Colonic mucosa (tissue), 4 donors: ENCODE measurements at regions not wholly inside any gene's neighbourhood (a gene's known extent, or its start where the extent isn't known, plus 50 kb on each side); places are given as distances from the start of the nearest gene placed in this dataset.

Source experiments
- DNase-seq: peaks from one replicate; pipeline ENCODE4 v3.0.0-alpha.2; 2020
- H3K27ac ChIP-seq: fragments of 200-600 bp; one replicate; pipeline ENCODE4 v1.8.0; 2021
- H3K27me3 ChIP-seq: fragments of 200-600 bp; one replicate; pipeline ENCODE4 v1.8.0; 2021
- H3K36me3 ChIP-seq: fragments of 200-600 bp; one replicate; pipeline ENCODE4 v1.8.0; 2021
- H3K4me1 ChIP-seq: fragments of 200-600 bp; one replicate; pipeline ENCODE4 v1.8.0; 2021; ENCODE audit warnings: mild to moderate bottlenecking
- H3K4me3 ChIP-seq: fragments of 200-600 bp; one replicate; pipeline ENCODE4 v1.8.0; 2021
- H3K9ac ChIP-seq, 2 donors: one replicate each; pipeline ENCODE4 v1.7.0; 2013; ENCODE audit warnings: control low read depth in 2 of 2, low read depth in 2 of 2, low read length in 2 of 2
- H3K9me3 ChIP-seq: fragments of 200-600 bp; one replicate; pipeline ENCODE4 v1.8.0; 2021
- CTCF ChIP-seq: fragments of 200-600 bp; IDR thresholded peaks from one replicate; pipeline ENCODE4 v1.8.0; 2022; ENCODE audit warnings: antibody characterized with exemption, mild to moderate bottlenecking
- intact Hi-C: fragments of 100-400 bp; cut with DNase I; formaldehyde crosslinking; loops from one replicate; pipeline ENCODE4 v1.14.1; 2022
- donor health status: healthy.
- donor health status: DM: no; HTN: no; CAD: no.
- donor health status: DM: no; HTN: no; CAD: no.

- Histone ChIP-seq H3K4me3 (no peak overlapping the region), H3K4me1 (no peaks in the 10 kb centered on the region), H3K27me3 (no peaks in the 10 kb centered on the region), H3K9me3 (no peaks in the 10 kb centered on the region), H3K9ac (no peak overlapping the region), H3K27ac (no peak overlapping the region), H3K36me3 (no peaks in the 10 kb centered on the region)
- intact Hi-C loops: no loop called here
- DNase-seq: no peak
- no peak for TF ChIP-seq CTCF
These were observed 443.0 kb downstream of the COL12A1 start for GRCh38 chr6:74762841-74763240.

- intact Hi-C loops: no loop called here
- DNase-seq: no peak
- TF ChIP-seq CTCF: no peak
These were observed 448.0 kb downstream of the COL12A1 start for GRCh38 chr6:74757813-74758212.

GRCh38 chr6:74756923-74757322 lies 448.9 kb downstream of the COL12A1 start:
- no peak overlapping the region for H3K4me3 ChIP-seq
- intact Hi-C loops: no loop called here
- H3K27ac ChIP-seq: no peak overlapping the region
- no peak for TF ChIP-seq CTCF
- no peaks in the 10 kb centered on the region for H3K4me1 ChIP-seq
- H3K36me3 ChIP-seq: no peaks in the 10 kb centered on the region
- H3K9me3 ChIP-seq: no peaks in the 10 kb centered on the region
- H3K27me3 ChIP-seq: no peaks in the 10 kb centered on the region
- no peak overlapping the region for H3K9ac ChIP-seq
- no peak for DNase-seq

More at GRCh38 chr6:74757813-74758212, 448.0 kb downstream of the COL12A1 start:
- Histone ChIP-seq H3K36me3 (no peaks in the 10 kb centered on the region), H3K4me1 (no peaks in the 10 kb centered on the region), H3K9me3 (no peaks in the 10 kb centered on the region), H3K27me3 (no peaks in the 10 kb centered on the region), H3K9ac (no peak overlapping the region), H3K27ac (no peak overlapping the region), H3K4me3 (no peak overlapping the region)

GRCh38 chr6:74755778-74756177 lies 450.1 kb downstream of the COL12A1 start:
- Histone ChIP-seq H3K9me3 (no peaks in the 10 kb centered on the region), H3K36me3 (no peaks in the 10 kb centered on the region), H3K27ac (no peak overlapping the region), H3K9ac (no peak overlapping the region), H3K4me1 (no peaks in the 10 kb centered on the region), H3K4me3 (no peak overlapping the region), H3K27me3 (no peaks in the 10 kb centered on the region)
- no peak for DNase-seq
- intact Hi-C loops: no loop called here
- TF ChIP-seq CTCF: no peak

GRCh38 chr6:74755196-74755595 lies 450.7 kb downstream of the COL12A1 start:
- H3K27me3 ChIP-seq: no peaks in the 10 kb centered on the region
- H3K36me3 ChIP-seq: no peaks in the 10 kb centered on the region
- intact Hi-C loops: no loop called here
- H3K27ac ChIP-seq: no peak overlapping the region
- no peak overlapping the region for H3K4me3 ChIP-seq
- H3K9me3 ChIP-seq: no peaks in the 10 kb centered on the region
- H3K4me1 ChIP-seq: no peaks in the 10 kb centered on the region
- H3K9ac ChIP-seq: no peak overlapping the region
- no peak for TF ChIP-seq CTCF
- DNase-seq: no peak
